Sciatic nerve (tissue), 2 donors: ENCODE measurements at regions not wholly inside any gene's neighbourhood (a gene's known extent, or its start where the extent isn't known, plus 50 kb on each side); places are given as distances from the start of the nearest gene placed in this dataset.

Experiments
- ATAC-seq: fragments of 200-7000 bp; cut with Tn5 transposase; one replicate; pipeline ENCODE4 v1.9.1; 2020; ENCODE audit warnings: mild to moderate bottlenecking, moderate library complexity
- DNase-seq: peaks from one replicate; pipeline ENCODE4 v3.0.0-alpha.2; 2020; ENCODE audit warnings: low spot score
- intact Hi-C: fragments of 100-400 bp; cut with DNase I; formaldehyde crosslinking; loops from one replicate; pipeline ENCODE4 v1.14.2; 2022
- donor health status: DM: no; HTN: no; CAD: no.
- donor health status: DM: no; HTN: no; CAD: no.

DNA sequence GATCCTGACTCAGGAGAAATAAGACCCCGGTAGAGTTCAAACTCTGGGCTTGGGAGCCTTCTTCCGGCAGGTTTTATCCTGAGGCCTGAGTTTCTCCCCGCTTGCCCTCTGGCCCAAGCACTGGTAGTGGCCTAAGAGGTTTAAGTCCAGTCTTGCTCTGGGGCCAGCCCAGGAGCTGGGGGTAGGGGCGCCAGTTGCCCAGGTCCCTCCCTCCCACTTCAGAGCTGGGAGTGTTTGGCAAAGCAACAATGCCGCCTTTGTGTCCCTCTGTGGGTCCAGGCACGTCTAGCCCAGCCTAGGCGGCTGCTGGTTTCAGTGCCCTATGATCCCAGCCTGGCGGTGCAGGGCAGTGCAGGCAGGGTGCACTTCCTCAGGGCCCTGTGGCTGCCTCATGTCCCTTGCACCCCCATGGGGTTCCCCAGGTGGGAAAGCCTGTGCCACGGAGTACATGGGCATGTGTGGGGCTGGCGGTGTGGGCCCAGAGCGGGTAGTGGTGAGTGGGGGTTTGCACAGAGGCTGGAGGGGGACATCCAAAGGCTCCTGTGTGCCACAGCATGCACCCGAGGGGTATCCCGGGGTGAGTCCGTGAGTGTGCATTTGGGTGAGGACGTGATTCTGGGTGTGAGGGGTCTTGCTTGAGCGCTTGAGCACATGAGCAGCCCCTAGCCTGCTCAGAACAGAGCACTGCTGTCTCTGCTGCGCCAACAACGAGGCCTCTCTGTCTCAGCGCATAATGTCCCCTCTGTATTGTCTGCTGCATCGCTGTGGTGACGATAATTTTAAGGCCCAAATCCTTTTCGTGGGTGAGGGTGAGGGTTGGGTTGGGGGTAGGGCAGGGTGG is 61.7 kb upstream of the PSD2 start:
- ATAC-seq = peak; percentile 89
- intact Hi-C loops = no loop called here

DNA sequence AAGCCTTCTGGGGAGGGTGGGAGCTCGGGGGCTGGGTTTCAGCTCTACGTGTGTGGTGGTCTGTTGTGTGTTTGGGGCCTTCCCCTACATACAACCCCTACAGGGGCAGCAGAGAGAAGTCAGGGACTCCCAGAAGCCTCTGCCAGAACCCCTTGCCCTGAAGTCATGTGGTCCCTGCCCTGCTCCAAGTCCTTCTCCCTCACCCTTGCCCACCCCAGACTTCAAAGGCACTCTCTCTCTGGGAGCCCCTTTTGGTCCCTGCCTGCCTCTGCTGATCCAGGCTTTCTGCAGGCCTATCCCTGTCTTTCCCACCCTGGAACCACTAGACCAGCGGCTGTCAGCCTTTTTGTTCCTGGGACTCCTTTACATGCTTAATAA is 61.1 kb upstream of the PSD2 start:
- DNase-seq = no peak
- intact Hi-C loops = no loop called here
- ATAC-seq = no peak

More for the DNA sequence above, 61.7 kb upstream of the PSD2 start:
- DNase-seq = peak; percentile 79

DNA sequence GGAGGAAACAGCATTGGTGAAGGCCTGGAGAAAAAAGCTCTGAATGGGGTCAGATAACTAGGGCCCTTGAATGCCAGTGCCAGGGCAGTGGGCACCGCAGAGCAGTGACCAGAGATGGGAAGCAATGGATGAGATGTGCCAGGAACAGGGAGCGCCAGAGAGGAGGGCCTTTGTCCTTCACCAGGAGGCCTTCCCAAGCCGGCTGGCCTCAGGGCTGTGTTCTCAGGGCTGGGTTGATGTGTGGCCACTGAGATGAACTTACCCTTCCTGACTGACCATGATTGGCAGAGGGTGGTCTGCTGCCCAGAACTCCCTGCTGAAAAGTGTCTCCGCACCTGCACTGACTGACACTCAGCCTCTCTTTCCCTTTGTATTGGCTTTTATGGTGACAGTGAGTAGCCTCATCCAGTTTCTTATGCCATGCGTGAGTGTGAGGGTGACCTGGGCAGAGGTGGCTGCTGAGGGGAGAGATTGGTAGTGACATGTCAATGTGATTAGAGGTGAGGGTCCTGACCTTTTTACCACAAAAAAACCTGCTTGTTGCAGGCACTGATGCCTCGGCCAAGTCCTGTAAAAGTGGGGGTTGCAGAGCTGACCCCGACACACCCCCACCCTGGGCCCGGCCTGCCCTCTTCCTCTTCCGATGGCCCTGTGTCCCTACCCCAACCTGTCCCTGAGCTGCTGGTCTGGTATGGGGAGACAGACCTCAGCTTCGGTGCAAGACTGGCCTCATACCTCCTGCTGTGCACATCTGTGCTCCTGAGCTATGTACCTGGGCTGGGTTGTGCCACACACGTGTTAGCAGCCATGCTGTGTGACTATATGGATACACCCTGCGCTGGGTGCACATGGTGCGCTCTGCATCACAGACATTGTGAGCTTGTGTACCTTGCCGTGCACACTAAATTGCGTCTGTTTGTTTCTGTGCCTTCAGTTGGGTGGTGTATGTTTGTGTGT is 57.1 kb upstream of the PSD2 start:
- DNase-seq (no peak), ATAC-seq (no peak)
- intact Hi-C loops = no loop called here

DNA sequence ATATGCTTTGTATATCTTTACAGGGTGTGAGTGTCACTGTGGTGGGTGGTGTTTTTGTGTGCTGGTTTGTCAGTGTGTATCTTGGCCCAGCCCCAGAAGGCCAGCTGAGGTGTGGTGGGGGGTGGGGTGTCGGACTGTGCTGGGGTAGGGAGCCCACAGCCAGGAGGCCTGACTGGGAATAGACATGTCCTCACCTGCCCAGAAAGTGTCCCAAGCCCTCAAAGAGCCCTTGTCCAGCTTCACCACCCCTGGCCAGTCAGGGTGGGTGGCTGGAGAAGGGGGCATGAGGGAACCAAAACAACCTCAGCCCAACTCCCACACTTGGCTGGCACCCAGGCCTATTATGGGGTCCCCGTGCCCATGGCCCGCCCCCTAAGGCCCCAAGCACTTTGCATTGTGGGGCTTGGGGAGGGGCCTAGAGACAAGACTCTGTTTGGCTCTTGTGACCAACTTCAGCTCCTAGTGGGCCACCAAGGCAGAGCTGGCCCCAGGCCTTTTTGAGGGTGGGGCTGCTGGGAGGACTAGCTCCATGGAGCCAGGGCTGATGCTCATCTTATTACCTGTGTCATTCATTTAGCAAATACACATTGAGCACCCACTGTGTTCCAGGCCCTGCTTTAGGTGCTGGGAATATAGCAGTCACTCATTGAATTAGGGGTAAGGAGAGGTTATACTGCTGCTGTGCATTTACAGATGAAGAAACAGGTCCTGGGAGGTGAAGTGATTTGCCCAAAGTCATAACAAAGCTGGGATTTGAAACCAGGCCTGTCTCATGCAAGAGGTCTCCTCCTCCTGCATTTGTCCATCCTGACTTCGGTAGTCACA is 56.2 kb upstream of the PSD2 start:
- intact Hi-C loops = no loop called here
- ATAC-seq = no peak
- DNase-seq = no peak

DNA sequence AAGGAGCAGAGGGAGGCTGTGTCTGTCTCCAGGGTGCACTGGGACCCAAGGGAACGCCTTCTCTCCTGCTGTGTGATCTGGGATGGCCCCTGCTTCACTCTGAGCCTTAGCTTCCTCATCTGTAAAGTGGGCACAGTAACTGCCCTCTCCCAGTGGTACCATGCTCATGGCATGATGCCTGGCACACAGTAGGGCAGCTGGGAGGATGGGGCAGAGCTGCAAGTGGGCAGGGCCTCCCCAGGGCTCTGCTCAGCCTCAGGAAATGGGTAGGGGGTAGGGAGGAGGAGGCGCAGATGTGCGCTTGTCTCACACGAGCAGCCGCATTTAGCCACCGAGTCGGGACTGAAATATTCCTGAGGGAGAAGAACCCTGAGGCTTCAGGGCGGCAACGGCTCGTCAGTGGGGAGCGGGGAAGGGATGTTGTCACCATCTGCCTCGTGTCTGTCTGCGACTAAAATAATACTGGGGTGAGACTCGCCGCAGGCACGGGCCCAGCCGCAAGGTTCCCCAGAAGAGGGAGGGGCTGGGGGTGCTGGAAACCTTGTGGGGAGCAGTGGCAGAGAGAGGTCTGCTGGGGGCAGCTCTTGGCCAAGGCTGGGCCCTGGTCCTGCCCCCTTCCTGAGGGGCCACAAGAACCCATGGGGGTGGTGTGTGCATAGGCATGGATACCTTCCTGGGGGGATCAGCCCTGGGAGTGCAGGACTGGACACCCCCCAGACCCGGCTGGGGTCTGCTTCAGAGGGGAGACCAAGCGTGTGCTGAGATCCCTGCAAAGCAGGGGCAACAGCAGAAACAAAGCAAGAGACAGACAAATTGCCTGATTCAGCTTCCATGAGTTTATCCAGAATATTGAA is 55.2 kb upstream of the PSD2 start:
- intact Hi-C loops = no loop called here
- DNase-seq (no peak), ATAC-seq (no peak)

DNA sequence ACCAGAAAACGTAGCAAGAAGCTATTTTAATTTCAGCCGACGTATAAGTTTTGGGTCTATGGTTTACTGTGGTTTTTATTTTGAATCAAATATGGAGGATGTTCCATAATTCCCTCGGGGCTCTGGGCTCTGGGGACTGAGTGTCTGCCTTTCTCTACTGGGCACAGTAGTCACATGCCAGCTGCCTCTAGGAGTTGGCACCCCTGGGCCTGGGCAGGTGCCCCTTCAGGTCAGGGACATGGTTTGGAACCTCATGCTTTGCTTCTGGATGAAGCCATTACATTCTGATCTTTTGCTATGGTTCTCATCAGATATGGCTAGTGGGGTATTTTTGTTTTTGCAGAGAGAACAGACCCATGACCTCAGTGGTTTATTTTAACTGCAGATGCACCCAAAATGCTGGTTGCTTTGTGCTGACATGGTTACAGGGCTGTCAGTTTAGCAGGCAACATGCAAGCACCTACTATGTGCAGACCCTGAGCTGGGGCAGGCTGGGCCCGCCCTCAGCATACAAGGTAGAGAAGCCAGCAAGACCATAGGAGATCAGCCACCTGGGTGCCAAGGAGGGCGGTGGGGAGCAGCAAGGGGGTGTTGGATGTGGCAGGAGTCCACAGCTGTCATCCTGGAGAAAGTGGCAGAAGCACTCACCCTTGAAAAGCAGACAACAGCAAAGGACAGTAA is 54.5 kb upstream of the PSD2 start:
- no peak for ATAC-seq
- intact Hi-C loops = no loop called here
- no peak for DNase-seq

DNA sequence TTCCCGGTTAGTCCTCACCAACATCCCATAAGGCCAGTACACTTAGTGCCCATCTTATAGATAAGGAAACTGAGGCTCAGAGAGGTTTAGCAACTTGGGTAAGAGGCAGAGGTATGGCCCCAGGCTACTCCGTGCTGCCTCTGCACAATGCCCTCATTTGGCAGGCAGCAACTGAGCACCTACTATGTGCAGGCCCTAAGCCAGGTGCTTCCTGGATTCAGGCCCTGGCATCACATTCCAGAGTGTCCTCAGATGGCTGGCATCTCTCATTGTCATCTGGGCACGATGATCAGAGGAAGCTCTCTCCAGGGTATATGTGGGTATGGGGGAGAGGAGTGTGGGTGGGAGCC is 53.8 kb upstream of the PSD2 start:
- ATAC-seq (no peak), DNase-seq (no peak)
- intact Hi-C loops = no loop called here

DNA sequence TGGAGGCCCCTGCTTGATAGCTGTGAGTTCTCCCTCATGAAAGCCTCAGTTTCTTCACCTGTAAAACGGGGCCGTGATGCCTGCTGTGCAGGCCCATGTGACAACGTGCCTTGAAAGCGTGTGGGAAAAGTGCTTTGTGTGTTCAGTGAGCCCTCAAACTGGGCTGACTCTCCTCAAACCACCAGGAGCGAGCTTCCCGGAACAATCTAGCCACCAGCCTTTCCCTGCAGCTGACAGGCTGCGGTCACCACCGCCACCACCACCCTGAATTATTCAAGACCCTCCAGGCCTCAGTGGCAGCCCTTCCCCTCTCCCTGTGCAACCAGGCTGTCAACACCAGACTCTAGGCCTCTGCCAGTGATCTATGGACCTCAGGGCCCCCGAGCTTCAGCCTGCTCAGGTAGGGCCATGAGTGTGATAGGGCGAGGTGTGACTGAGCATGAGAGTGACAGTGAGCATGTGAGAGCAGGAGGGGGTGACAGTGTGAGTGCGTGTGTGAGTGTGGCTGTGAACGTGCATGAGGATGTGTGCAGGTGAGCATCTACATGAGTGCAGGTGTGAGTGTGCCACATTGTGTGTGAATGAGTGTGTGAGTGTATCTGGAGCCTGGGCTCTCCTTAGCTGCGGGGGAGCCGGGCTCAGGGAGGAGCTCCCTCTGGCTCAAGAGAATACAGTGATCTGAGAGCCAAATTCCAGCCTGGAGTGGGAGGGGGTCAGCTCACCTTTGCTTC is 53.3 kb upstream of the PSD2 start:
- ATAC-seq (no peak), DNase-seq (no peak)
- intact Hi-C loops = no loop called here

DNA sequence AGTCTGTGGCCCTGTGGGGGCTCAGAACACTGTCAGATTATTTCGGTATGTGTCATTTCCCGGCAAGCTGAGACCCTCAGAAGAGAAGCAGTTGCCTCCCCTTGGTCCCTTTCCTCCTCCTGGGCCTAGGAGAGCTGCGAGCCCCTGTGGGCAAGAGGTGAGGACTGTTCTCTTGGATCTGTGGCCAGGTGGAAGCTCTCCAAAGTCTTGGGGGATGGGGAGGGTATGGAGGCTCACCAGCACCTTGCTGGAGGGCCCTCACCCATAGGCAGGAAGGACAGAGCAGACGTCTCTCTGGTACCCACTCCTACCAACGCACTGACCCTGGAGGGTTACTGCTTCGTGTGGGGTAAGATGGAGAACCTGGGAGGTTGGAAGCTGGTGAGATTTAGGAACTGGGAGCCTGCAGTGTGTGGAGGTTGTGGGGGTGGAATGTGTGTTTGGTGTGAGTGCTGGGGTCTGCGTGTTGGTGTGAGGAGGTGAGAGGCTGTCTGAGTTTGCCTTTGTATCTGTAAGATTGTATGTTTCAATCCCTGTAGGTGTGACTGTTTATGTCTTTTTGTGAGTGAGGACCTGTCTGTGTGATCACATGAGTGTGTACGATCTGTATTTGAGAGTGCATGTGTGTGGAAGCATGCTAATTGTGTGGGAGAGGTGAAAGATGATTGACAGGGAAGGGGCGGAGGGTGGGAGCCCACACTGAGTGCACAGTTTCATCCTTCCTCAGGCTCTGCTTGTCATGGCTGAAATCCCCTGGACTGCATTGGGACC is 52.4 kb upstream of the PSD2 start:
- intact Hi-C loops = no loop called here
- ATAC-seq (no peak), DNase-seq (no peak)

DNA sequence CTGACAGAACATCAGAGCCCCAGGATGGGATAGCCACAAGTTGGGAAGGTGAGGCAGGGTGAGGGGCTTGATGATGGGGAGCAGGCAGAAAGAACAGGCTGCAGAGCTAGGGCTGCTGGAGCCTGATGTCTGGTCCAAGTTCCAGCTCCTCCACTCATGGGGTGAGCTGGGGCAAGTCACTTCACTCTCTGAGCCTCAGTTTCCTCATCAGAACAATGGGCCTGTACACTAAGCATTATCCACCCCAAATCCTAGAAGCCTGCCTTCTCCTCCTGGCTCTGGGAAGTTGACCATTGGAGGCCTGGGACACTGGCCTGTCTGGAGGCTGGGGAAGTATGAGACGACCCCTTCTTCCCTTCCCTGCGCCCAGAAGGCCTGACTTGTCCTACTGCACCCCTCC is 51.8 kb upstream of the PSD2 start:
- intact Hi-C loops = no loop called here
- DNase-seq (no peak), ATAC-seq (no peak)

DNA sequence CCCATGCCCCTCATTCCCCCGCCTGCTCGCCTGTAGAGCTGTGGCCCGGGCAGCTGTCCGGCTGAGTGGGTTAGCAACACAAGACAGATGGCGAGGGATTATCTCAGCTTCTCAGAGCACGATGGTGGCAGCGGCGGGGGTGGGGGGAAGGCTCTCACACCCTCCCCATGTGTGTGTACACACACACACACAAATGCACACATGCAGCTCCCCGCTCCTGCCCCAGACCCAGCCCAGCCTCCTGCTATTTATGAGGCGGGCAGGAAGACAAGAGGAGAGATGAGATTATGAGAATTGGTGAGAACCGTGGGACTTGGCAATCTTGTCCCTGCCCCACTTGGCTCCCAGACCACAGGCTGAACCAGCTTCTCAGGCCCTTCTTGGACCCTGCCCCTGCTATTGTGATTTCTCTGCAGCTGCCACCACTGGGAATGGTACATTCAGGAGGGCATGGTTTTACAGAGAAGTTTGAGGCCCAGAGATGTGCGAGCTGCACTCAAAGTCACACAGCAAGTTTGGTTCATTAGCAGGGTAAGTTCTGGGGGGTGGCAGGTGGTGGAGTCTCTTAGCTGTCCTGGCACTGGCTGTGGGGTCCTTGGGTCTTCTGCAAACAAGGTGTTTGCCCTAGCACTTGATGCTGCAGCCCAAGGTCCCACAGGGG is 51.0 kb upstream of the PSD2 start:
- ATAC-seq = no peak
- no peak for DNase-seq
- intact Hi-C loops = no loop called here

DNA sequence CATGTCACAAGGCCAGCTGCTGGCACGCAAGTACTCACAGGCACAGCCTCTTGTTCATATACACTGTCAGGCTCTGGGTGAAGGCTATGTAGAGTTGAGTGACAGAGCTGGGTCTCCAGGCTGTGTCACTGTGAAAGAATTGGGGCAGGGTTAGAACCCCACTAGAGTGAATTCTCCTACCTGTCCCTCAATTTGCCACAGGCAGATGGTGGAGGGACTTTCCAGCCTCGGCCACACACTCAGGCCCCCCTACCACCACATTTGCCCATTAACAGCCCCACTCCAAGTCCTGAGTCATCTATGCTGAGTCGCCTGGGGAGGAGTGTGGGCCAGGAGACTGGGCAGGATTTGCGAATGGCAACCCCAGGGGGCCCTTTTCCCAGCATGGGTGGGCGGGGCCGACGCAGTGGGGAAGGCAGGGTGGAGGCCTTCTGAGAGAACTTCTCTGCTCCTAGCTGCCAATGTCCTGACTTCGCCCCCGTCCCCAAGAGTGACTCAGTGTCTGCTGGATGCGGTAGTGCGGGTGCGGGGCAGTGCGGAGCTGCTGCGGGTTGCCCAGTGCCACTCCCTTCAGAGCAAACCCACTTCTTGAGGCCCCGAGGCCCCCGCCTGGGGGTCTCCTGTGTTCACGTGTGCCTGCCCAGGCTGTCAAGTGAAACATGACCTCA is 50.3 kb upstream of the PSD2 start:
- DNase-seq = peak; percentile 81
- intact Hi-C loops = no loop called here

DNA sequence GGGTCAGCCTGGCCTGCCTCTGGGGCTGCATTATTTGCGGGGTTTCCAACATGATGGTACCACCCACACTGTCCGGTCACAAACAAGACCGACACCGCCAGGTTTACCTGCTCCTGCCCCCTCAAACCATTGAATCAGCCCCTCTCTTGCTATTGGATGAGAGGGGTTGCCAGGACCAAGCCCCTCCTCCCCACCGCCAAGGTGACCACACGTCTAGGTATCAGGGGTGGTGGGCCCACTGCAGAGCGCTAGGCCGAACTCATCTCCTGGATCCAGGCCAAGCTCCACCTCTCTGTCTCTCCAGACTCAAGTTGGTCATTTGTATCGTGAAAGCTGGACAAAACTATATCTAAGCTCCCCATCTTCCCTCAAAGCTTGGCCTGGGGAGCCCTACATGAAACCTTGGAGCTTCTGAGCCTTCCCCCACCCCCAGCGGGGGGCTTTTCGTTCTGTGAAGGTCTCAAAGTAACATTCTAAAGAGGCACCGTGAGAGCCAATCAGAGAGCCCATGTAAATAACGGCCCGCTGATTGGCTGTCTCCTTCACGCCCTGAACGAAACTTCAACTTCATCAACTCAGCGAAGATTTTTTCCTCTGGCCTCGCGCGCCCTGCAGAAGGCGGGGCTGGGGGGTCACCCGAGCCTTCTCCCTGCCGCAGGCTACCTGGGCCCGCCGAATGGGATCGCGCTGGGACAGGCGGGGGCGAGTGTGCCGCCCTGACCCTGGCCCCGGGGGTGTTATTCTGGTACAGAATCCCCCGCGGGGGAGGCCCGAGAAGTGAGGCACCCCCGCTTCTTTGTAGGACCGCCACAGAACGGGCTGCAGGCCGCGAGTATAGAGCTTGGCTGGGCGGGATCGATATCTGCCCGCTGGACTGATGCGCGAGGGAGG is 49.6 kb upstream of the PSD2 start:
- ATAC-seq (peak; percentile 81), DNase-seq (peak; percentile 76)
- intact Hi-C loops = no loop called here

More for the DNA sequence above, 50.3 kb upstream of the PSD2 start:
- peak; percentile 27 for ATAC-seq
